AML-193 (cell line): ENCODE measurements at regions not wholly inside any gene's neighbourhood (a gene's known extent, or its start where the extent isn't known, plus 50 kb on each side); places are given as distances from the start of the nearest gene placed in this dataset.

Experiments used
- DNase-seq, 2 experiments: peaks; one replicate each; lab custom pipeline; 2025; lab: John Stamatoyannopoulos, UW

DNA sequence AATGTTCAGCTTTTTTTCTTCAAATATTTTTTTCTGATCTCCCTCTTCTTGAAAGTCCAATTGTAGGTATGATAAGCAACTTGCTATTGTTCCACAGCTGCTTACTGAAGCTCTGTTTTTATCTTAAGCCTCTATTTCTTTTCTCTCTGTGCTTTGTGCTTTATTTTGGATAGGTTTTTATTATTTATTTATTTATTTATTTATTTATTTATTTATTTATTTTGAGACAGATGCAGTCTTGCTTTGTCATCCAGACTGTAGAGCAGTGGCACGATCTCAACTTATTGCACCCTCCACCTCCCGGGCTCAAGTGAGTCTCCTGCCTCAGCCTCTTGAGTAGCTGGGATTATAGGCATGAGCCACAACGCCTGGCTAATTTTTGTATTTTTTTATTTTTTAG is 199.4 kb downstream of the KLF12 start:
- DNase-seq = no peak

GRCh38 chr13:73934215-73934641 is 200.0 kb downstream of the KLF12 start:
- DNase-seq = no peak

DNA sequence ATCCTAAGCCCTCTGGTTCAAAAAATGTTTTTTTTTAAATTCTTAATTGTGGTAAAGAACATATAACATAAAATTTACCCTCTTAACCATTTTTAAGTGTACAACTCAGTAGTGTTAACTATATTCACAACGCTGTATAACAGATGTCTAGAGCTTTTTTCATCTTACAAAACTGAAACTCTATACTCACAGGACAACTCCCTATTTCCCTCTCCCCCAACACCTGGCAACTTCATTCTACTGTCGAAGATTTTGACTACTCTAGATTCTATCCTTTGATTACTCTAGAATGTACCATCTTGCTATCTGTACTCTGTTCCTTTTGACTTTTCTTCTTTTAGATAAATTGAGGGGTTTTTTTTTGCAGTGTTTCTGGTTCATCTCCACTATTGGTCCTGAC is 200.4 kb downstream of the KLF12 start:
- no peak for DNase-seq

DNA sequence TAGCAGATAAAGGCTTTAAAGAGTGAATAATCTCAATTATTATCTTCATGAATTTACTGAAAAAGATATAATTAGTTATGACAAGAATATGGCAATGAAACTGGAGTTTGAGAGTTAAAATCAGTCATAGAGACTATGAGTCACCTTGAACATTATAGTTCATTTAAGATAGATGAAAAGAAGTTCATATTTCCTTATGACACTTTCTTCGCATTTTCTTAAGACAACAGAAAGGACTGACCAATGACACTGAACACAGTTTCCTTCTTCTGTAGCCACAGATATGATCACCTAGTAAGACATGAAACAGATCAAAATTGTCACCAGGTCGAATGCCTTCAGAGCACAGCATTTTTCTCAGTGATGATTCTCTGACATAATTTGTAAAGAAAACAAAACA is 202.1 kb downstream of the KLF12 start:
- DNase-seq = no peak

GRCh38 chr13:73929287-73929932 is 204.8 kb downstream of the KLF12 start:
- no peak for DNase-seq

GRCh38 chr13:73924607-73925006 is 209.6 kb downstream of the KLF12 start:
- no peak for DNase-seq

DNA sequence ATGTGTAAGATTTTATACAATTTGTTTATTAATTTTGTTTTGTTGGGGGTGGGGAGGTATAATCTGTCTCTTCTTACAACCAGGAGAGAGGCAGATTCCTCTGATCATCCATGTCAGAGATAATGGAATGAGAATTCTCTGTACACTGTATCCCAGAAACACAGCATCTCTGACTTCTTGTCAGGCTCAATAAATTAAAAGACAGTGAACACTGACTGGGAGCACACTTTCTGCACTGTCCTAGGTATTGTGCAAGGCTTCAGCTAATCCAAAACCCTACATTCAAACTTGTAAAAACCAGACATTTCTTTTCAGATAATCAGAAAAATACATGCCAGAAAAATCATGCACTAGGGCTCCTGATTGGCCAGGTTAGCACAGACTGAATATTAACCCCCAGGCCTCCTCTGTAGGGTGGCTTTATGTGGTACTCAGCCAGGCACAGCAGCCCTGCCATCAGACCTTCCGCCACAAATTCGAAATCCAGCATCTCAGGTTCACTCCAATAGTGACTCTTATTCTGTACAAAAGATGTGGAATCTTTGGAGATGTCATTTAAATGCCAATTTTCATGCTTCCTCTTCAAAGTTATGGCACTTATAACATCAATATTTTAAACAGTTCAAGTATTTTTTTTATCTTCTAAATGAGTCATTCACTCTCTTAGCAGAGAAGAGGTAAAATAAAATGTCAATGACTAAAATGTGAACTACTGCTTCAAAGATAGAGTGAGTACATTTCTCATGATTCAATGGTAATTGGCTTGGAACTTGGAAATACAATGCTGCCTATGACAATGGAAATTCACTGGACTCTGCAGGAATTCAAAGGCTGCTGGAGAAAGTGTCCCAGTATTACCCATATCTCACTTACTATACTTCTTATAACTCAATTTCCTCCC is 211.5 kb downstream of the KLF12 start:
- DNase-seq = no peak

- no peak for DNase-seq
Observed at GRCh38 chr13:73918691-73919090, 215.5 kb downstream of the KLF12 start.

- no peak for DNase-seq
Observed at GRCh38 chr13:73913751-73914518, 220.3 kb downstream of the KLF12 start.

GRCh38 chr13:73913079-73913740 is 221.0 kb downstream of the KLF12 start:
- DNase-seq = no peak

- DNase-seq = no peak
Observed at GRCh38 chr13:73911361-73911760, 222.8 kb downstream of the KLF12 start.

- no peak for DNase-seq
Observed at GRCh38 chr13:73910733-73911132, 223.5 kb downstream of the KLF12 start.

DNA sequence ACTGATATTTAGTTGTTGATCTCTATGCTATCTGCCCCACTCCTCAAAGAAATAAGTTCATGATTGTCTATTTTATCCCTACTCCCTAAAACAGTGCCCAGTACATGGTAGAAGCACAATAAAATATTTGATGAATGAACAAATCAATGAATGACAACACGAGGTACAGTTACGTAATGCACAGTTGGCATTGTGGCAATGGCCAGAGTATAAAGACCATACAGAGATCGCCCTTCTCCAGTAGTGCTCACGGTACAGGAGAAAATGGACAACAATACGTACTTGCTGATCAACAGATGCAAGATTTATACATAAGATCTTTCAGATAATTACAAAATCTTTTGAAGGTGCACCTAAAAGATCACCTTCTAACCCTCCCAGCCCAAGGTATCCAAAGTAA is 225.4 kb downstream of the KLF12 start:
- DNase-seq = no peak

DNA sequence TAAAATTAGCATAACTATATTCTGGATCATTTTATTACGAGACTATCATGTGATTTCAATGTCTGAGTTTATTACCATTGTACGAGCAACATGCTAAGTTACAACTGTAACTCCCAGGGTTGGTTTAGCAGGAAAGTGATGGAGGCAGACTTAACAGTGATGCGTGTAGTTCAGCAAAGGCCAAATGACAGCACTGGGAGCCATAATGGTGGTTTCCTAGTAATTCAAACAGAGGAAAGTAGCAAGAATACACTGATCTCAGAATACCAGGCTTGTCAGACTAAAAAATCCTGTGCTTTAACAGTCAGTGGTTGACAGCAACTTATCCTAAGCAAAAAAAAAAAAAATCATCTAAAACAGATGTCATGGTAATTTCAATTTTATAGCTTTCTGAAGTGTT is 229.6 kb downstream of the KLF12 start:
- DNase-seq = no peak

- DNase-seq = no peak
Observed at GRCh38 chr13:73903561-73903960, 230.6 kb downstream of the KLF12 start.

DNA sequence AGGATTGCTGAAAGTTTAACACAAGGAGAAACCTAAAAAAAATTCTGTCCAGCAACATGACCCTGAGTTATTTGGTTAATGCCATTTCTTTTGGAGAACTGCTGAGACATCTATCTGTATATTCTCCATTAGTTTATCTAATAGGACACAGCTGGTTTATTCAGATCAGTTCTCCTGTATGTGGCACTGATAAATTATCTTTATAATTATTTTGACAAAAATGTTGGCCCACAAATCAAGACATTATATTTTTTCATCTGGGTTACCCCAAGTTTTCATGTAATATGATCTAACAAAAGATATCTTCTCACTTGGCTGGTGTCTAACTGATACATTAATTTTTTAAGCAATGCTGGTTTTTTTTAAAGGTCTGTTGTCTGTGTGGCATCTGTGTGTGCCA is 231.4 kb downstream of the KLF12 start:
- no peak for DNase-seq

DNA sequence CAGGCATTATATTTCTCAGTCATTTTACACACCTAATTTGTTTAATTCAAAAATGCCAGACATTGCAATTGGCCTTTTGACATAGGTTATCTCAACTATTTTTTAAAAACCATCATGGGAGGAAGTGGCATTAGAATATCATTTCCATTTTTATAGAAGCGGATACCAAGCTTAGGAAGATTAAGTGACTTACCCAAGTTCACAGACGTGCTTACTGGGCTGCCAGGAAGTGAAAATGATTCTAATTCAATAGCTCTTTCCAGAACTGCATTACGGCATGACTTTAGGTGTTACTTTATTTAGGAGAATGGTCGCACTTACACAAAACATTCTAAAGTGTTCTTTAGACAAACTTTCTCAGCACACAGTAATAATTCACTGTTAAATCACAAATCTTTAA is 231.9 kb downstream of the KLF12 start:
- DNase-seq = no peak

- DNase-seq = no peak
Observed at GRCh38 chr13:73901324-73902068, 232.7 kb downstream of the KLF12 start.

GRCh38 chr13:73900591-73900990 is 233.6 kb downstream of the KLF12 start:
- DNase-seq = no peak

GRCh38 chr13:73898899-73899298 is 235.3 kb downstream of the KLF12 start:
- DNase-seq = no peak

- no peak for DNase-seq
Observed at GRCh38 chr13:73898276-73898675, 235.9 kb downstream of the KLF12 start.
